ENCODE measurements at regions not wholly inside any gene's neighbourhood (a gene's known extent, or its start where the extent isn't known, plus 50 kb on each side); places are given as distances from the start of the nearest gene placed in this dataset.

DNA sequence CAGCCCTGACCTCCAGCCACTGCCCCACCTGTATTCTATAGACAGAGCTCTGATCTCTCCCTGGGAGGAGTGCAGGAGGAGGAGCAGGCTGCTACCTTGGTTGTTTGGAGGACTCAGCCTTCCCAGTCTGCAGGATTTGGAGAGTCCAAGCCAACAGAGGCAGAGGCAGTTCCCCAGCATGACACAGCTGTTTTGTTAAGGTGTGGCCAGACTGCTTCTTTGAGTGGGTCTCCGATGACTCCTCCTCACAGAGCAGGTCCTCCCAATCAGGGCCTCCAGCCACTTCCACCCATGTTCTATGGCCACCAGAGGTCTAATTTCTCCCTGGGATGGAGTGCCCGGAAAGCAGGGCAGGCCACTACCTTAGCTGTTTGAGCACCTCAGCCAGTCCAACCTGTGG lies 203.5 kb downstream of the HACE1 start:
- TF ChIP-seq POLR2A (IDR thresholded peaks at IDR 0.05): no peak
- TF ChIP-seq, protein P1, sequence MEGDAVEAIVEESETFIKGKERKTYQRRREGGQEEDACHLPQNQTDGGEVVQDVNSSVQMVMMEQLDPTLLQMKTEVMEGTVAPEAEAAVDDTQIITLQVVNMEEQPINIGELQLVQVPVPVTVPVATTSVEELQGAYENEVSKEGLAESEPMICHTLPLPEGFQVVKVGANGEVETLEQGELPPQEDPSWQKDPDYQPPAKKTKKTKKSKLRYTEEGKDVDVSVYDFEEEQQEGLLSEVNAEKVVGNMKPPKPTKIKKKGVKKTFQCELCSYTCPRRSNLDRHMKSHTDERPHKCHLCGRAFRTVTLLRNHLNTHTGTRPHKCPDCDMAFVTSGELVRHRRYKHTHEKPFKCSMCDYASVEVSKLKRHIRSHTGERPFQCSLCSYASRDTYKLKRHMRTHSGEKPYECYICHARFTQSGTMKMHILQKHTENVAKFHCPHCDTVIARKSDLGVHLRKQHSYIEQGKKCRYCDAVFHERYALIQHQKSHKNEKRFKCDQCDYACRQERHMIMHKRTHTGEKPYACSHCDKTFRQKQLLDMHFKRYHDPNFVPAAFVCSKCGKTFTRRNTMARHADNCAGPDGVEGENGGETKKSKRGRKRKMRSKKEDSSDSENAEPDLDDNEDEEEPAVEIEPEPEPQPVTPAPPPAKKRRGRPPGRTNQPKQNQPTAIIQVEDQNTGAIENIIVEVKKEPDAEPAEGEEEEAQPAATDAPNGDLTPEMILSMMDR (IDR thresholded peaks at IDR 0.05): no peak
